ENCODE measurements at regions not wholly inside any gene's neighbourhood (a gene's known extent, or its start where the extent isn't known, plus 50 kb on each side); places are given as distances from the start of the nearest gene placed in this dataset.

- Mint-ChIP-seq H3K27me3 (ENCODE audit: low read depth, unreplicated experiment) (no peaks in the 10 kb centered on the region), H3K36me3 (ENCODE audit: low read depth, unreplicated experiment) (no peaks in the 10 kb centered on the region), H3K4me1 (ENCODE audit: low read depth, unreplicated experiment) (no peaks in the 10 kb centered on the region), H3K9me3 (ENCODE audit: unreplicated experiment) (peaks cover 4% of the 10 kb centered on the region), H3K4me3 (ENCODE audit: unreplicated experiment) (no peak overlapping the region), H3K27ac (ENCODE audit: unreplicated experiment) (no peak overlapping the region)
- no peaks in the 10 kb centered on the region for H3K9me3 ChIP-seq (ENCODE audit: insufficient read depth, low read depth, low read length)
- H3K9ac ChIP-seq (ENCODE audit: low read length), result no peak overlapping the region
- no peaks in the 10 kb centered on the region for H3K4me1 ChIP-seq (ENCODE audit: insufficient read depth, low read length)
- H3K27ac ChIP-seq (ENCODE audit: low read depth, low read length), result no peak overlapping the region
- H3K4me3 ChIP-seq (ENCODE audit: insufficient read depth, low read depth, low read length), result no peak overlapping the region
- H2AFZ ChIP-seq (ENCODE audit: low read depth, low read length), result no peak overlapping the region
- no peaks in the 10 kb centered on the region for H4K20me1 ChIP-seq (ENCODE audit: insufficient read depth, low read length)
- peak; percentile 63 for DNase-seq (ENCODE audit: low read depth)
- FAIRE-seq, result no peak
- no peak overlapping the region for H3K4me2 ChIP-seq (ENCODE audit: low read length)
- no peaks in the 10 kb centered on the region for H3K27me3 ChIP-seq (ENCODE audit: insufficient read depth, low read length)
- no peaks in the 10 kb centered on the region for H3K79me2 ChIP-seq (ENCODE audit: insufficient read depth, low read length)
- TF ChIP-seq CTCF (IDR thresholded peaks at IDR 0.05; ENCODE audit: insufficient read depth, low read depth, low read length), result no peak
- TF ChIP-seq EZH2 (IDR thresholded peaks at IDR 0.05; ENCODE audit: insufficient read depth, low read length), result no peak
- H3K36me3 ChIP-seq (ENCODE audit: insufficient read depth, low read length), result no peaks in the 10 kb centered on the region
These were observed 123.2 kb upstream of the BANK1 start for GRCh38 chr4:101667348-101667747.

DNA sequence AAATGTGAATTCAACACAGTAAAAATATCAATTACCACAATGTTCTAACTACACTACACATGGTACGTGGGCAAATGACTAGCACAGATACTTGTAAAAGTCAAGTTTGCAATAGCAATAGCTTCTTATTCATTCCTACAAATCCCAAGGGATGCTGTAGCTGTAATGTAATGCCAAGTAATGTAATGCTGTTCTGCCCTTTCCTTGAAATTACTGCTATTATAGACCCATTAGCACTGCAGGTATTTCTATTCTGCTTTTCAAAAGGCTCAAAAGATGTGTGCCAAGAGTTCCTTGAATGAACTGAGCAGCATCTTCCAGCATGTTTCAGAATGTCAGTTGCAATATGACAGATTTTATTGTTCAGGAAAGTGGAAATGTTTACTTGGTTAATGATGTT, 129.9 kb upstream of the BANK1 start:
- no peak overlapping the region for H2AFZ ChIP-seq (ENCODE audit: low read depth, low read length)
- no peak for FAIRE-seq
- no peaks in the 10 kb centered on the region for H3K27me3 ChIP-seq (ENCODE audit: insufficient read depth, low read length)
- Mint-ChIP-seq H3K4me3 (ENCODE audit: unreplicated experiment) (no peak overlapping the region), H3K9me3 (ENCODE audit: unreplicated experiment) (peaks cover 4% of the 10 kb centered on the region), H3K27me3 (ENCODE audit: low read depth, unreplicated experiment) (no peaks in the 10 kb centered on the region), H3K27ac (ENCODE audit: unreplicated experiment) (no peak overlapping the region), H3K4me1 (ENCODE audit: low read depth, unreplicated experiment) (no peaks in the 10 kb centered on the region), H3K36me3 (ENCODE audit: low read depth, unreplicated experiment) (no peaks in the 10 kb centered on the region)
- H4K20me1 ChIP-seq (ENCODE audit: insufficient read depth, low read length), result no peaks in the 10 kb centered on the region
- TF ChIP-seq CTCF (IDR thresholded peaks at IDR 0.05; ENCODE audit: insufficient read depth, low read depth, low read length) (no peak), EZH2 (IDR thresholded peaks at IDR 0.05; ENCODE audit: insufficient read depth, low read length) (no peak)
- no peak overlapping the region for H3K9ac ChIP-seq (ENCODE audit: low read length)
- no peak overlapping the region for H3K4me3 ChIP-seq (ENCODE audit: insufficient read depth, low read depth, low read length)
- H3K36me3 ChIP-seq (ENCODE audit: insufficient read depth, low read length), result no peaks in the 10 kb centered on the region
- no peaks in the 10 kb centered on the region for H3K4me1 ChIP-seq (ENCODE audit: insufficient read depth, low read length)
- H3K79me2 ChIP-seq (ENCODE audit: insufficient read depth, low read length), result no peaks in the 10 kb centered on the region
- H3K27ac ChIP-seq (ENCODE audit: low read depth, low read length), result no peak overlapping the region
- H3K9me3 ChIP-seq (ENCODE audit: insufficient read depth, low read depth, low read length), result no peaks in the 10 kb centered on the region
- no peak overlapping the region for H3K4me2 ChIP-seq (ENCODE audit: low read length)
- DNase-seq (ENCODE audit: low read depth), result no peak

- H3K27me3 ChIP-seq (ENCODE audit: insufficient read depth, low read length), result no peaks in the 10 kb centered on the region
- H3K4me2 ChIP-seq (ENCODE audit: low read length), result no peak overlapping the region
- H3K4me1 ChIP-seq (ENCODE audit: insufficient read depth, low read length), result no peaks in the 10 kb centered on the region
- DNase-seq (ENCODE audit: low read depth) (no peak), FAIRE-seq (no peak)
- no peak overlapping the region for H3K4me3 ChIP-seq (ENCODE audit: insufficient read depth, low read depth, low read length)
- no peak overlapping the region for H3K9ac ChIP-seq (ENCODE audit: low read length)
- no peaks in the 10 kb centered on the region for H4K20me1 ChIP-seq (ENCODE audit: insufficient read depth, low read length)
- no peaks in the 10 kb centered on the region for H3K36me3 ChIP-seq (ENCODE audit: insufficient read depth, low read length)
- no peaks in the 10 kb centered on the region for H3K9me3 ChIP-seq (ENCODE audit: insufficient read depth, low read depth, low read length)
- H2AFZ ChIP-seq (ENCODE audit: low read depth, low read length), result no peak overlapping the region
- no peak for TF ChIP-seq CTCF (IDR thresholded peaks at IDR 0.05; ENCODE audit: insufficient read depth, low read depth, low read length)
- TF ChIP-seq EZH2 (IDR thresholded peaks at IDR 0.05; ENCODE audit: insufficient read depth, low read length), result no peak
- no peaks in the 10 kb centered on the region for H3K79me2 ChIP-seq (ENCODE audit: insufficient read depth, low read length)
- H3K27me3 Mint-ChIP-seq (ENCODE audit: low read depth, unreplicated experiment), result no peaks in the 10 kb centered on the region
- H3K4me3 Mint-ChIP-seq (ENCODE audit: unreplicated experiment), result no peak overlapping the region
- no peaks in the 10 kb centered on the region for H3K9me3 Mint-ChIP-seq (ENCODE audit: unreplicated experiment)
- no peak overlapping the region for H3K27ac Mint-ChIP-seq (ENCODE audit: unreplicated experiment)
- no peak overlapping the region for H3K27ac ChIP-seq (ENCODE audit: low read depth, low read length)
- H3K4me1 Mint-ChIP-seq (ENCODE audit: low read depth, unreplicated experiment), result no peaks in the 10 kb centered on the region
- no peaks in the 10 kb centered on the region for H3K36me3 Mint-ChIP-seq (ENCODE audit: low read depth, unreplicated experiment)
These were observed 134.7 kb upstream of the BANK1 start for GRCh38 chr4:101655857-101656256.

All from astrocyte (in vitro differentiated cells and primary cell).